ENCODE measurements at regions not wholly inside any gene's neighbourhood (a gene's known extent, or its start where the extent isn't known, plus 50 kb on each side); places are given as distances from the start of the nearest gene placed in this dataset.
"Not testable (repeated sequence)": the region's sequence is repeated elsewhere in the genome, so short reads cannot be mapped to it uniquely, and the experiment has no call there.

DNA sequence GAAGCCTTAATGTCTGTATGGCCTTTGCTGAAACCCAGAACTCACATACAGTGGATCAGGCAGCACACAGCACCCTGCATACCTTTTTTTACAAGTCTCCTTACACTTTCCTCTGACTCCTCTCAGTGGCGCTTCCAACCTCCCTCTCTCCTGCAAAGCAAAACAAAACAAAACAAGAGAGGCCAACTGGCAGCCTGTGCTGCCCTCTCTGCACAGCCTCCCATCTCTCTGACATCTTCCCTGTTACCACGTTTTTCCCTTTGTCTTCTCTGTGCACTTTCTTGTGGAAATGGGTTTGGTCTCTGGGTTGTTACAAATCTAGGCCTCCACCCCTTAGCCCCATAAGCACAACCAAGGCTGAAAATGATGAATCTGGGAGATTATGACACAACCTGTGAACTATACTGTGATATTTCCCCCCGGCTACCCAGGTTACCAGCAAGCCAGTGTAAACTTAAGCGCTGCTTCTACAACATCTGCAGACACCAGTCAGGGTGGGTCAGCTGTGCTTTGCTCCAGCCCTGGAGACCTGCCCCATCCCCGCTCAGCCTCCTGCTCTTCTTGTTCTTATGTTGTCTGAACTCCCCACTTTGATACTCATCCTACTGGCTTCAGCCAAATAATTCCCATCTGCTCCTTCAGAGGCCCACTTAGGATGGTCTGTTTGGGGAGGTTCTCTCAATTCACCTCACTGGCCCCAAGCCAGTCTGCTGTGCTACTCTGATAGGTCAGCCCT is 54.9 kb upstream of the FMOD start:
- Histone ChIP-seq H3K9me3 (ENCODE audit: severe bottlenecking) (peaks cover 5% of the 10 kb centered on the region), H3K27ac (no peak overlapping the region), H3K36me3 (no peaks in the 10 kb centered on the region), H3K27me3 (ENCODE audit: insufficient read depth, low read depth, severe bottlenecking) (no peaks in the 10 kb centered on the region), H3K4me3 (ENCODE audit: low read depth, low read length) (no peak overlapping the region)
- TF ChIP-seq, protein P1, sequence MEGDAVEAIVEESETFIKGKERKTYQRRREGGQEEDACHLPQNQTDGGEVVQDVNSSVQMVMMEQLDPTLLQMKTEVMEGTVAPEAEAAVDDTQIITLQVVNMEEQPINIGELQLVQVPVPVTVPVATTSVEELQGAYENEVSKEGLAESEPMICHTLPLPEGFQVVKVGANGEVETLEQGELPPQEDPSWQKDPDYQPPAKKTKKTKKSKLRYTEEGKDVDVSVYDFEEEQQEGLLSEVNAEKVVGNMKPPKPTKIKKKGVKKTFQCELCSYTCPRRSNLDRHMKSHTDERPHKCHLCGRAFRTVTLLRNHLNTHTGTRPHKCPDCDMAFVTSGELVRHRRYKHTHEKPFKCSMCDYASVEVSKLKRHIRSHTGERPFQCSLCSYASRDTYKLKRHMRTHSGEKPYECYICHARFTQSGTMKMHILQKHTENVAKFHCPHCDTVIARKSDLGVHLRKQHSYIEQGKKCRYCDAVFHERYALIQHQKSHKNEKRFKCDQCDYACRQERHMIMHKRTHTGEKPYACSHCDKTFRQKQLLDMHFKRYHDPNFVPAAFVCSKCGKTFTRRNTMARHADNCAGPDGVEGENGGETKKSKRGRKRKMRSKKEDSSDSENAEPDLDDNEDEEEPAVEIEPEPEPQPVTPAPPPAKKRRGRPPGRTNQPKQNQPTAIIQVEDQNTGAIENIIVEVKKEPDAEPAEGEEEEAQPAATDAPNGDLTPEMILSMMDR (IDR thresholded peaks at IDR 0.05; ENCODE audit: low read depth, low read length) = no peak
- DNase-seq = no peak

DNA sequence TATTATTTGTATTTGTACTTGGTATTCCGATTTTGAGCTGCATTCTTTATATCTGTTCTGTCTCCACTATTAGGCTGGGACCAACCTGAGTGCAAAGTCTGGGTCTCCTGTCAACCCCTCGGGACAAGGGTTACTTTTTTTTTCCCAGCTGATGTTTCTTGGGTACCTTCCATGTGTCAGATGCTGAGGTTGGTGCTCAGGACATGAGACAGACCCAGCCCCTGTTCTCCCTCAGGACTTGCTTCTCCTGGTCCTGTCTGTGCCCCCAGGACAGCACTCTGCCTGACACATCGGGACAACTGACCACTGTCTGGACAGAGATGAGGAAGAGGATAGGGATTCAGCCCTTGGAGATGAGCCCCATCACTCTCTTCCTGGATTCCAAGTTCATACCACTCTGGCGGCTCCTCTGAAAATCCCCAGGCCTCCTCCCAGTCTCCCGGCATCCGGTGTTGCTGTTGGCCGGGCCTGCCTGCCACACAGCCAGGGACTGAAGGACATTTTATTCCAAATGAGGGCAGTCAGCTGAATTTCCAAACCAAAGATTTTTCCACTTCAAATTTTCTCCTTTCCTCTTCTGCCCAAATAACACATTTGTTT is 55.6 kb upstream of the FMOD start:
- no peak overlapping the region for H3K4me3 ChIP-seq (ENCODE audit: low read depth, low read length)
- TF ChIP-seq, protein P1 (IDR thresholded peaks at IDR 0.05; ENCODE audit: low read depth, low read length) = no peak
- no peak overlapping the region for H3K27ac ChIP-seq
- H3K27me3 ChIP-seq (ENCODE audit: insufficient read depth, low read depth, severe bottlenecking) = no peaks in the 10 kb centered on the region
- no peaks in the 10 kb centered on the region for H3K36me3 ChIP-seq
- peaks cover 12% of the 10 kb centered on the region for H3K9me3 ChIP-seq (ENCODE audit: severe bottlenecking)
- DNase-seq = no peak

DNA sequence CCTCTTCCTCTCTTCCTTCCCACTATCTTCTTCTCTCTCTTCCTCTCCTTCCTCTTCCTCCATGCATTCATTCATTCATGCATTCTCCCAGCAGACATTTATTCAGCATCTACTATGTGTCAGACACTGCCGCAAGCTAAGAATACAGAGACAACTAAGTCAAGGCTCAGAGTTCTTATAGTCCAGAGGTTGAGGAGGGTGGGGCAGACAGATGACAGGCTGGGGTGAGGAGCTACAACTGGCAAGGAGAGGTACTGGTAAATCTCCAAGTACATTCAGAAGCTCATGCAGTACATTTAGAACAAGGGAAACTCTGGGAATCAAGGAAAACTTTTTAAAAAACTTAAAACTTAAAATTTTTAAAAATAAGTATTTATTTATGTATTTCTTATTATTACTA is 56.4 kb upstream of the FMOD start:
- Histone ChIP-seq H3K36me3 (no peaks in the 10 kb centered on the region), H3K27ac (no peak overlapping the region), H3K9me3 (ENCODE audit: severe bottlenecking) (peaks cover 12% of the 10 kb centered on the region), H3K4me3 (ENCODE audit: low read depth, low read length) (no peak overlapping the region), H3K27me3 (ENCODE audit: insufficient read depth, low read depth, severe bottlenecking) (no peaks in the 10 kb centered on the region)
- TF ChIP-seq, protein P1 (IDR thresholded peaks at IDR 0.05; ENCODE audit: low read depth, low read length) = no peak
- DNase-seq = no peak

DNA sequence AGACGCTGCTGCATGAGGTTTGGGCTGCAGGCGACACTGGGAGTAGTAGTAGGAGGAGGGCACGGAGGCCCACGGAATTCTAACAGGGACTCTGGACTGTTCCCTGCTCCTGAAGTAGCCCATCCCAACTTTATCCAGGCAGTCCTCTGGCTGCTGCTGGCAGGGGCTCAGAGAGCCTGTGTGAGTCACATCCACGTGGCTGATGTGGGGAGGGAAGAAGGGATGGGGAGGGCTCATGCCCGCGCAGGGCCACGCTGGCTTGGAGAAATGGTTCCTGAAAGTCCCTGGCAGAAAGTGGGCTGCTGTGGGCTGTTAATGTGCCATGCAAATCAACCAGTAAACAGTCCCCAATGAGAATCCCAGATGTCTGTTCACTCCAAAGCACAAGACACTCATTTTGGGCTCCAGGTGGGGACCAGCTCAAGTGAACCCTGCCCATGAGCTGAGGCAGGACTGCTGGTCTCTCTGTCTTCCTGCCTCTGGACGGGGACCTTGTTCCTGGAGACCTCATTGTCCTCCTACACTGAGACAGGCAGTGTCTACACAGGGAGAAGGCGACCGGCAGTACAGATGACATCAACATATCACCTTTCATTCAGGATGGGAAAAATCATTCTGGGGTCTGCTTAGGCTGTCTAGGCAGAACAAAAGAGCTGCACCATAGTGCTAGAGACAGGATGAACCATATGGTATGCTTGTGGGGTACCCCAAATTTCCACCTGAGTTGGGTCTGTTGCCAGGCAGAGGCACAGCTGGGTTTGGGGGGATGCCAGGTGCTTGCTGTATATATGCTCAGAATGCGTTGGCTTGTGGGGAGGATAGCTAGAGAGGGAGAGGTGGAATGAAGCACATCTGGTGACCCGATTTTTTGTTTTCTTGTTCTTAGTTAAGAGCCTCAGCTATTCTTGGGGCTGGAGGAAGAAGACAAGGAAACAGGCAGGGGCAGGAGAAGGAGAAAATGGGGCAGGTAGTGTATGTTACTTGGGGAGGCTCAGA is 57.9 kb upstream of the FMOD start:
- DNase-seq = no peak
- no peaks in the 10 kb centered on the region for H3K27me3 ChIP-seq (ENCODE audit: insufficient read depth, low read depth, severe bottlenecking)
- H3K27ac ChIP-seq = no peak overlapping the region

DNA sequence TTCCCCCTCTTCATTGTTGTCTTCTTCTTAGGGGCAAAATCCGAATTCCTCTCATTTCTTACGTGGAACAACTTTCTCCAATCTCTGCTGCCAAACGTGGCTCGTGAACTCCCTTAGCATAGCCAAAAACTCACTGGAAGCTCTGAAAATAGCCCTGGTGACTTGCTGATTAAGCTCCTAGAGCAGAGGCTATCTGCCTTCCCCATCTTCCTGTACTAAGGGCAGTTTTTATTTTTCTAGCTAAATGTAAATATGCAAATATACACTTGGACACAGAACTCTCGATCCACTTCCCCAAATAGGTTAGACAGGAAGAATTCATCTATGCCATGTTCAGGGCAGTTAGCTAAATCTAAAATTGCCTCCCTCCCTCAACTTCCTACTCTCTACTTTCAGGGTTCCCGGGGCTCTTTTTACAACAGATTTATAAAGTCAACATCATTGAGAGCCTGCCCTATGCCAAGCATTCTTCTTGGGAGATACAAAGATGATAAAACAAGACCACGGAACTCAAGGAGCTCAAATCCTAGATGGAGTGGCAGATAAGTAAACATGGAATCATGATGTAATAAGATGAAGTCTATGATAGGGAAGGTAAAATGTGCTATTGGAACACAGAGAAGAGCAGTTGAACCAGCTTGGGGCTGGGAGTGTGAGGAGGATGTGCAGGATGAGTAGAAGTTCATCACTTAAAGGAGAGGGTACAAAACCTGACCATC is 59.4 kb upstream of the FMOD start:
- Histone ChIP-seq H3K27ac (no peak overlapping the region), H3K36me3 (no peaks in the 10 kb centered on the region), H3K4me3 (ENCODE audit: low read depth, low read length) (no peak overlapping the region), H3K27me3 (ENCODE audit: insufficient read depth, low read depth, severe bottlenecking) (no peaks in the 10 kb centered on the region), H3K9me3 (ENCODE audit: severe bottlenecking) (peaks cover 12% of the 10 kb centered on the region)
- TF ChIP-seq, protein P1 (IDR thresholded peaks at IDR 0.05; ENCODE audit: low read depth, low read length) = no peak
- DNase-seq = no peak

More for the DNA sequence above, 57.9 kb upstream of the FMOD start:
- TF ChIP-seq, protein P1 (IDR thresholded peaks at IDR 0.05; ENCODE audit: low read depth, low read length) = no peak
- H3K9me3 ChIP-seq (ENCODE audit: severe bottlenecking) = peaks cover 12% of the 10 kb centered on the region
- H3K4me3 ChIP-seq (ENCODE audit: low read depth, low read length) = no peak overlapping the region
- H3K36me3 ChIP-seq = no peaks in the 10 kb centered on the region

DNA sequence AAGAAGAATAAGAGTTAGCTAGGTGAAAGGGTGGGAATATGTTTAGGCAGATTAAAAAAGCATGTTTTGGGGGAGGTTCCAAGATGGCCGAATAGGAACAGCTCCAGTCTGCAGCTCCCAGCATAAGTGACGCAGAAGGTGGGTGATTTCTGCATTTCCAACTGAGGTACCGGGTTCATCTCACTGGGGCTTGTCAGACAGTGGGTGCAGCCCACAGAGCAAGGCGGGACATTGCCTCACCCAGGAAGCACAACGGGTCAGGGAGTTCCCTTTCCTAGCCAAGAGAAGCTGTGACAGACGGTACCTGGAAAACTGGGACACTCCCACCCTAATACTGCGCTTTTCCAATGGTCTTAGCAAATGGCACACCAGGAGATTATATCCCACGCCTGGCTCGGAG is 60.5 kb upstream of the FMOD start:
- H3K27ac ChIP-seq; H3K4me3 ChIP-seq (ENCODE audit: low read depth, low read length); H3K27me3 ChIP-seq (ENCODE audit: insufficient read depth, low read depth, severe bottlenecking); H3K36me3 ChIP-seq; DNase-seq: not testable (repeated sequence)
- H3K9me3 ChIP-seq (ENCODE audit: severe bottlenecking) = peaks cover 12% of the 10 kb centered on the region

Data from WERI-Rb-1 (cell line).